H9 (cell line): ENCODE measurements at regions not wholly inside any gene's neighbourhood (a gene's known extent, or its start where the extent isn't known, plus 50 kb on each side); places are given as distances from the start of the nearest gene placed in this dataset.

Experiments
- DNase-seq: peaks from one replicate; pipeline ENCODE4 v3.0.0-alpha.2; 2017
- H2AFZ ChIP-seq: one replicate; pipeline ENCODE4 v1.6.1; 2013; ENCODE audit warnings: mild to moderate bottlenecking, low read length, control low read depth, moderate library complexity
- H2AK5ac ChIP-seq: 2 replicates; pipeline ENCODE4 v1.6.1; 2013; ENCODE audit warnings: low read length, control low read depth, mixed read lengths; ENCODE audit not compliant: insufficient read length
- H2BK120ac ChIP-seq: one replicate; pipeline ENCODE4 v1.6.1; 2013; ENCODE audit warnings: low read depth, mild to moderate bottlenecking, low read length, control low read depth, inconsistent platforms; ENCODE audit not compliant: poor library complexity, severe bottlenecking
- H2BK12ac ChIP-seq: 2 replicates; pipeline ENCODE4 v1.6.1; 2013; ENCODE audit warnings: low read length, control low read depth, mixed read lengths, low read depth; ENCODE audit not compliant: insufficient read length
- H2BK15ac ChIP-seq: 2 replicates; pipeline ENCODE4 v1.6.1; 2013; ENCODE audit warnings: low read depth, low read length, control low read depth
- H2BK20ac ChIP-seq: one replicate; pipeline ENCODE4 v1.6.1; 2013; ENCODE audit warnings: low read depth, mild to moderate bottlenecking, low read length, control low read depth, inconsistent platforms; ENCODE audit not compliant: poor library complexity, severe bottlenecking
- H2BK5ac ChIP-seq: 2 replicates; pipeline ENCODE4 v1.6.1; 2013; ENCODE audit warnings: low read length, control low read depth, mixed read lengths; ENCODE audit not compliant: insufficient read length
- H3K14ac ChIP-seq: 2 replicates; pipeline ENCODE4 v1.6.1; 2013; ENCODE audit warnings: low read length, control low read depth; ENCODE audit not compliant: insufficient read depth
- H3K18ac ChIP-seq: 2 replicates; pipeline ENCODE4 v1.6.1; 2013; ENCODE audit warnings: low read depth, mild to moderate bottlenecking, mixed read lengths, low read length, control low read depth; ENCODE audit not compliant: insufficient read length
- H3K23ac ChIP-seq: 2 replicates; pipeline ENCODE4 v1.6.1; 2013; ENCODE audit warnings: low read length, control low read depth, mixed read lengths, low read depth; ENCODE audit not compliant: insufficient read length
- H3K23me2 ChIP-seq: 2 replicates; pipeline ENCODE4 v1.6.1; 2013; ENCODE audit warnings: low read depth, mild to moderate bottlenecking, mixed read lengths, low read length, control low read depth; ENCODE audit not compliant: insufficient read length, poor library complexity, severe bottlenecking
- H3K27ac ChIP-seq: 2 replicates; pipeline ENCODE4 v1.5.1; 2013; ENCODE audit warnings: low read length, control low read depth, mixed read lengths, low read depth; ENCODE audit not compliant: insufficient read length
- H3K27me3 ChIP-seq: 2 replicates; pipeline ENCODE4 v1.6.1; 2013; ENCODE audit warnings: low read length, control low read depth, inconsistent platforms; ENCODE audit not compliant: insufficient read depth
- H3K4ac ChIP-seq: 2 replicates; pipeline ENCODE4 v1.6.1; 2013; ENCODE audit warnings: low read depth, mild to moderate bottlenecking, control low read depth, inconsistent platforms, low read length, moderate library complexity
- H3K4me1 ChIP-seq: 2 replicates; pipeline ENCODE4 v1.6.1; 2013; ENCODE audit warnings: low read length, control low read depth, inconsistent platforms; ENCODE audit not compliant: insufficient read depth
- H3K4me2 ChIP-seq: 2 replicates; pipeline ENCODE4 v1.6.1; 2013; ENCODE audit warnings: low read length, control low read depth, mixed read lengths; ENCODE audit not compliant: insufficient read length, insufficient read depth
- H3K56ac ChIP-seq: 2 replicates; pipeline ENCODE4 v1.6.1; 2013; ENCODE audit warnings: low read depth, mild to moderate bottlenecking, mixed read lengths, low read length, control low read depth; ENCODE audit not compliant: insufficient read length
- H3K79me1 ChIP-seq: 2 replicates; pipeline ENCODE4 v1.6.1; 2013; ENCODE audit warnings: low read depth, mild to moderate bottlenecking, moderate library complexity, low read length, control low read depth, inconsistent platforms; ENCODE audit not compliant: insufficient read depth, poor library complexity, severe bottlenecking
- H3K79me2 ChIP-seq: 2 replicates; pipeline ENCODE4 v1.6.1; 2013; ENCODE audit warnings: low read length, control low read depth, inconsistent platforms; ENCODE audit not compliant: insufficient read depth
- H3K9ac ChIP-seq: 2 replicates; pipeline ENCODE4 v1.6.1; 2013; ENCODE audit warnings: low read length, control low read depth, mixed read lengths; ENCODE audit not compliant: insufficient read length; ENCODE audit errors: extremely low read depth
- H3K9me3 ChIP-seq: one replicate; pipeline ENCODE4 v1.6.1; 2013; ENCODE audit warnings: low read depth, low read length, inconsistent platforms; ENCODE audit not compliant: control insufficient read depth
- H3T11ph ChIP-seq: one replicate; pipeline ENCODE4 v1.6.1; 2013; ENCODE audit warnings: mild to moderate bottlenecking, low read length, control low read depth, inconsistent platforms
- H4K20me1 ChIP-seq: one replicate; pipeline ENCODE4 v1.6.1; 2013; ENCODE audit not compliant: control insufficient read depth, insufficient read length, insufficient read depth
- H4K5ac ChIP-seq: 2 replicates; pipeline ENCODE4 v1.6.1; 2013; ENCODE audit warnings: low read depth, mild to moderate bottlenecking, mixed read lengths, low read length, control low read depth; ENCODE audit not compliant: insufficient read length
- H4K8ac ChIP-seq: replicated peaks from 2 replicates; pipeline ENCODE4 v1.6.1; 2013; ENCODE audit warnings: low read length, control low read depth, mixed read lengths, low read depth; ENCODE audit not compliant: insufficient read length
- H4K91ac ChIP-seq: 2 replicates; pipeline ENCODE4 v1.6.1; 2013; ENCODE audit warnings: low read depth, mild to moderate bottlenecking, moderate library complexity, mixed read lengths, low read length, control low read depth; ENCODE audit not compliant: insufficient read length
- H3K27ac Mint-ChIP-seq, 3 experiments: 2 replicates in 2 of 3; 3 replicates in 1 of 3; pipeline ENCODE4 v1.8.0; 2020 to 2021; ENCODE audit warnings: mixed read lengths in 3 of 3, mild to moderate bottlenecking in 1 of 3, moderate library complexity in 1 of 3
- H3K27me3 Mint-ChIP-seq: 2 replicates; pipeline ENCODE4 v1.8.0; 2021; ENCODE audit warnings: low read depth, mild to moderate bottlenecking, moderate library complexity, mixed read lengths
- H3K36me3 Mint-ChIP-seq, 3 experiments: 2 replicates in 2 of 3; 3 replicates in 1 of 3; pipeline ENCODE4 v1.8.0; 2020 to 2021; ENCODE audit warnings: low read depth in 3 of 3, mixed read lengths in 3 of 3; ENCODE audit not compliant: insufficient read depth in 1 of 3
- H3K4me1 Mint-ChIP-seq, 2 experiments: 2 replicates each; pipeline ENCODE4 v1.8.0; 2020; ENCODE audit warnings: mixed read lengths in 2 of 2
- H3K4me3 Mint-ChIP-seq, 2 experiments: 2 replicates in 1 of 2; 3 replicates in 1 of 2; pipeline ENCODE4 v1.8.0; 2020 to 2021; ENCODE audit warnings: mild to moderate bottlenecking in 2 of 2, mixed read lengths in 2 of 2, moderate library complexity in 1 of 2
- H3K9me3 Mint-ChIP-seq, 2 experiments: 2 replicates in 1 of 2; 3 replicates in 1 of 2; pipeline ENCODE4 v1.8.0; 2020; ENCODE audit warnings: mild to moderate bottlenecking in 2 of 2, mixed read lengths in 2 of 2, moderate library complexity in 1 of 2
- WGBS: extraction: QIAGEN DNeasy Blood & Tissue Kit; methylation state at CpG from one replicate; pipeline ENCODE4 v1.1.7; 2013; ENCODE audit warnings: missing lambda C conversion rate, low lambda C conversion rate, mixed read lengths; ENCODE audit not compliant: insufficient read length; ENCODE audit errors: extremely low coverage; 5-methylcytosine and 5-hydroxymethylcytosine counted together
- TF ChIP-seq, protein P1 (sequence below): fragments of 200-600 bp; sonication (generic); conservative IDR thresholded peaks from 3 replicates; pipeline ENCODE4 v1.8.0; 2021; ENCODE audit warnings: antibody characterized with exemption, mild to moderate bottlenecking

DNA sequence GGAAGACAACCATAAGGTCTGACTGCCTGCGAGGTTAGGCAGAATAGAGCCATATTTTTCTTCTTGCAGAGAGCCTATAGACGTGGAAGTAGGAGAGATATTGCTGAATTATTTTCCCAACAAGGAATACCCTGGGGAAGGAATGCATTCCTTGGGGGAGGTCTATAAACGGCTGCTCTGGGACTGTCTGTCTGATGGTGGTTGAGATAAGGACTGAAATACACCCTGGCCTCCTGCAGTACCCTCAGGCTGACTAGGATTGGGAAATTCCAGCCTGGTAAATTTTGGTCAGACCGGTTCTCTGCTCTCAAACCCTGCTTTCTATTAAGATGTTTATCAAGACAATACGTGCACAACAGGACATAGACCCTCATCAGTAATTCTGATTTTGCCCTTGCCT lies 617.5 kb upstream of the GRIN3A start:
- no peaks in the 10 kb centered on the region for H3K79me1 ChIP-seq
- H3K18ac ChIP-seq = no peak overlapping the region
- no peaks in the 10 kb centered on the region for H3K27me3 ChIP-seq
- TF ChIP-seq, protein P1, sequence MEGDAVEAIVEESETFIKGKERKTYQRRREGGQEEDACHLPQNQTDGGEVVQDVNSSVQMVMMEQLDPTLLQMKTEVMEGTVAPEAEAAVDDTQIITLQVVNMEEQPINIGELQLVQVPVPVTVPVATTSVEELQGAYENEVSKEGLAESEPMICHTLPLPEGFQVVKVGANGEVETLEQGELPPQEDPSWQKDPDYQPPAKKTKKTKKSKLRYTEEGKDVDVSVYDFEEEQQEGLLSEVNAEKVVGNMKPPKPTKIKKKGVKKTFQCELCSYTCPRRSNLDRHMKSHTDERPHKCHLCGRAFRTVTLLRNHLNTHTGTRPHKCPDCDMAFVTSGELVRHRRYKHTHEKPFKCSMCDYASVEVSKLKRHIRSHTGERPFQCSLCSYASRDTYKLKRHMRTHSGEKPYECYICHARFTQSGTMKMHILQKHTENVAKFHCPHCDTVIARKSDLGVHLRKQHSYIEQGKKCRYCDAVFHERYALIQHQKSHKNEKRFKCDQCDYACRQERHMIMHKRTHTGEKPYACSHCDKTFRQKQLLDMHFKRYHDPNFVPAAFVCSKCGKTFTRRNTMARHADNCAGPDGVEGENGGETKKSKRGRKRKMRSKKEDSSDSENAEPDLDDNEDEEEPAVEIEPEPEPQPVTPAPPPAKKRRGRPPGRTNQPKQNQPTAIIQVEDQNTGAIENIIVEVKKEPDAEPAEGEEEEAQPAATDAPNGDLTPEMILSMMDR = no peak
- Mint-ChIP-seq H3K27me3 (no peaks in the 10 kb centered on the region), H3K4me1 (no peaks in the 10 kb centered on the region), H3K27ac (no peak overlapping the region), H3K9me3 (peaks cover 12 to 13% of the 10 kb centered on the region in 2 experiments), H3K36me3 (peaks cover 3 to 10% (median 3%) of the 10 kb centered on the region in 3 experiments; a peak in 4 of 7 replicates), H3K4me3 (no peak overlapping the region)
- no peaks in the 10 kb centered on the region for H3K79me2 ChIP-seq
- H3K4me1 ChIP-seq = no peaks in the 10 kb centered on the region
- no peak overlapping the region for H2BK120ac ChIP-seq
- H2BK12ac ChIP-seq = no peak overlapping the region
- no peak overlapping the region for H3K9ac ChIP-seq
- H3K23me2 ChIP-seq = no peaks in the 10 kb centered on the region
- H3T11ph ChIP-seq = no peak overlapping the region
- H4K91ac ChIP-seq = no peak overlapping the region
- no CpG with 5 or more reads among the region's 5 CpGs for WGBS
- H3K14ac ChIP-seq = no peak overlapping the region
- H2BK15ac ChIP-seq = no peak overlapping the region
- H2BK20ac ChIP-seq = no peak overlapping the region
- no peak overlapping the region for H3K4me2 ChIP-seq
- no peak overlapping the region for H3K23ac ChIP-seq
- no peak overlapping the region for H2AK5ac ChIP-seq
- no peak overlapping the region for H3K4ac ChIP-seq
- H3K56ac ChIP-seq = no peak overlapping the region
- H2BK5ac ChIP-seq = no peak overlapping the region
- no peak overlapping the region for H2AFZ ChIP-seq
- no peak overlapping the region for H4K5ac ChIP-seq
- no peak overlapping the region for H3K27ac ChIP-seq
- H4K20me1 ChIP-seq = no peaks in the 10 kb centered on the region
- DNase-seq = no peak
- H4K8ac ChIP-seq = no peak overlapping the region
- no peaks in the 10 kb centered on the region for H3K9me3 ChIP-seq
